Memory B cell (primary cell): ENCODE measurements at regions not wholly inside any gene's neighbourhood (a gene's known extent, or its start where the extent isn't known, plus 50 kb on each side); places are given as distances from the start of the nearest gene placed in this dataset.
"Not testable (repeated sequence)": the region's sequence is repeated elsewhere in the genome, so short reads cannot be mapped to it uniquely, and the experiment has no call there.

Experiments
- ATAC-seq: fragments of 150-1000 bp; cut with Tn5 transposase; 2 replicates; pipeline ENCODE4 v1.10.0; 2021; ENCODE audit warnings: low read depth, mild to moderate bottlenecking, moderate library complexity
- DNase-seq, 2 donors: peaks; one replicate each; pipeline ENCODE4 v3.0.0; 2022; ENCODE audit warnings: low spot score in 2 of 2
- H3K27ac Mint-ChIP-seq: one replicate; pipeline ENCODE4 v1.8.0; 2022; ENCODE audit warnings: mild to moderate bottlenecking, moderate library complexity, mixed read lengths
- H3K27me3 Mint-ChIP-seq: one replicate; pipeline ENCODE4 v1.8.0; 2022; ENCODE audit warnings: mixed read lengths
- H3K36me3 Mint-ChIP-seq: one replicate; pipeline ENCODE4 v1.8.0; 2022; ENCODE audit warnings: mild to moderate bottlenecking, mixed read lengths
- H3K4me1 Mint-ChIP-seq: one replicate; pipeline ENCODE4 v1.8.0; 2022; ENCODE audit warnings: mixed read lengths
- H3K4me3 Mint-ChIP-seq: one replicate; pipeline ENCODE4 v1.8.0; 2022; ENCODE audit warnings: mild to moderate bottlenecking, moderate library complexity, mixed read lengths
- H3K9me3 Mint-ChIP-seq: one replicate; pipeline ENCODE4 v1.8.0; 2022; ENCODE audit warnings: mixed read lengths

GRCh38 chr6:164741938-164742451 lies 567.4 kb downstream of the C6orf118 start:
- no peak for ATAC-seq
- H3K27ac Mint-ChIP-seq = no peak overlapping the region
- H3K4me1 Mint-ChIP-seq = no peaks in the 10 kb centered on the region
- DNase-seq = no peak
- H3K36me3 Mint-ChIP-seq = no peaks in the 10 kb centered on the region
- H3K9me3 Mint-ChIP-seq = peaks cover 8% of the 10 kb centered on the region
- no peaks in the 10 kb centered on the region for H3K27me3 Mint-ChIP-seq
- no peak overlapping the region for H3K4me3 Mint-ChIP-seq

DNA sequence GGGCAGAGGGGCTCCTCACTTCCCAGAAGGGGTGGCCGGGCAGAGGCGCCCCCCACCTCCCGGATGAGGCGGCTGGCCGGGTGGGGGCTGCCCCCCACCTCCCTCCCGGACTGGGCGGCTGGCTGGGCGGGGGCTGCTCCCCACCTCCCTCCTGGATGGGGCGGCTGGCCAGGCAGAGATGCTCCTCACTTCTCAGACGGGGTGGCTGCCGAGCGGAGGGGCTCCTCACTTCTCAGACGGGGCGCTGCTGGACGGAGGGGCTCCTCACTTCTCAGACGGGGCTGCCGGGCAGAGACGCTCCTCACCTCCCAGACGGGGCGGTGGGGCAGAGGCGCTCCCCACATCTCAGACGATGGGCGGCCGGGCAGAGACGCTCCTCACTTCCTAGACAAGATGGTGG lies 573.3 kb downstream of the C6orf118 start:
- DNase-seq, H3K9me3 Mint-ChIP-seq, ATAC-seq, H3K4me1 Mint-ChIP-seq, H3K4me3 Mint-ChIP-seq, H3K36me3 Mint-ChIP-seq, H3K27ac Mint-ChIP-seq, H3K27me3 Mint-ChIP-seq: not testable (repeated sequence)

DNA sequence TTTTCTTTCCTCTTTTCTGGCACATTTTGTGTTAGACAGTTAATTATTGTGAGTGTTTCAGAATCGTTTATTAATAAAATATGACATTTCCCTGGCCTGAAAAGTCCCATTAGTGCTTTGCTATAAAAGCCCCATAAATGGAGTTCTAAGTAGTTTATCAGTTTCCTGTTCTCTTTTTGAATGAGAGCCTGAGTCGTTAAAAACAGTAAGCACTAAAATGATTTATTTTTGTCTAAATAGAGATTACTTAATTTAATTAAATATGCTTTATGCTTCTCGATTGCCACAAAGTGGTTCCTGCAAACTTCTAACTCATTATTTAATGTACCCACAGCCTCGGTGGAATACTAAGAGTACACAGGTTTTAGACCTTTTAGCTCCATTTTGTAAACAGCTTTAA lies 577.9 kb downstream of the C6orf118 start:
- no peak overlapping the region for H3K4me3 Mint-ChIP-seq
- H3K36me3 Mint-ChIP-seq = no peaks in the 10 kb centered on the region
- H3K27me3 Mint-ChIP-seq = no peaks in the 10 kb centered on the region
- peaks cover 2% of the 10 kb centered on the region for H3K9me3 Mint-ChIP-seq
- H3K4me1 Mint-ChIP-seq = no peaks in the 10 kb centered on the region
- no peak for ATAC-seq
- H3K27ac Mint-ChIP-seq = no peak overlapping the region
- DNase-seq = no peak

DNA sequence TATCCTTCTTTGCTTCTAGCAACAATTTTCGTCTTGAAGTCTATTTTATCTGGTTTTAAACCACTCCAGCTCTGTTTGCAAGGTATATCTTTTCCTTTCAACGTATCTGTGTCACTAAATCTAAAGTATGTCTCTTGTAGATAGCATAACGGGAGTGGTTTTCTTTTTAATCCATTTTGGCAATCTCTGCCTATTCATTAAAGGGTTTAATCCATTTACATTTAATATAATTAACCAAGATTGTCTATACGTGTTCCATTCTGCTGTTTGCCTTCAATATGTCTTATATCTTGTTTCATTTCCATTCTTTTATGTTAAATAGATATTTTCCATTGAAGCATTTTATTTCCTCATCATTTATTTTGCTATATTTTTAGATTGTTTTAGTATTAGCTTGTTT lies 587.9 kb downstream of the C6orf118 start:
- Mint-ChIP-seq H3K36me3 (no peaks in the 10 kb centered on the region), H3K4me1 (no peaks in the 10 kb centered on the region), H3K4me3 (no peak overlapping the region), H3K27me3 (no peaks in the 10 kb centered on the region), H3K27ac (no peak overlapping the region), H3K9me3 (peaks cover 6% of the 10 kb centered on the region)
- ATAC-seq (no peak), DNase-seq (no peak)

DNA sequence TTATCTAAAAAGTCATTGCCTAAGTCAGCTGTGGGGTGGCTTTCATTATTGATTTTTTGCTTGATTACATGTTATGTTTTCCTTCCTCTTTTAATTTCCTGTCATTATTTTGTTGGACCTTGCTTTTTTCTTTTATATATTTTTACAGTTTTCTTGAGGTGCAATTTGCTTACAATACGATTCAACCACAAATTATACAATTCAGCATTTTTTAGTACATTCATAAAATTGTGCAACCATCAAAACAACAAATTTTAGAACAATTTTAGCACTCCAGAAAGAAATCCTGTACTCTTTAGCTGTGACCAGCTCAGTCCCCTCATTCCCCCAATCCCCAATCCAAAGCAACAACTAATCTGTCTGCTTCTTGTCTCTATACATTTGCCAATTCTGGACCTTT lies 608.9 kb downstream of the C6orf118 start:
- Mint-ChIP-seq H3K9me3 (peaks cover 5% of the 10 kb centered on the region), H3K4me3 (no peak overlapping the region), H3K27me3 (no peaks in the 10 kb centered on the region), H3K36me3 (no peaks in the 10 kb centered on the region), H3K27ac (no peak overlapping the region), H3K4me1 (no peaks in the 10 kb centered on the region)
- DNase-seq (no peak), ATAC-seq (no peak)

GRCh38 chr6:164695896-164696295 lies 613.5 kb downstream of the C6orf118 start:
- Mint-ChIP-seq H3K27ac (no peak overlapping the region), H3K27me3 (no peaks in the 10 kb centered on the region), H3K9me3 (peaks cover 3% of the 10 kb centered on the region), H3K4me3 (no peak overlapping the region), H3K4me1 (no peaks in the 10 kb centered on the region), H3K36me3 (no peaks in the 10 kb centered on the region)
- DNase-seq = no peak
- ATAC-seq = no peak

- Mint-ChIP-seq H3K9me3 (peaks cover 2% of the 10 kb centered on the region), H3K4me3 (no peak overlapping the region), H3K27me3 (no peaks in the 10 kb centered on the region), H3K27ac (no peak overlapping the region), H3K36me3 (no peaks in the 10 kb centered on the region), H3K4me1 (no peaks in the 10 kb centered on the region)
- ATAC-seq (no peak), DNase-seq (no peak)
Measured at GRCh38 chr6:164694386-164694785, 615.0 kb downstream of the C6orf118 start.

GRCh38 chr6:164693944-164694343 lies 615.5 kb downstream of the C6orf118 start:
- Mint-ChIP-seq H3K27ac (no peak overlapping the region), H3K9me3 (peaks cover 1% of the 10 kb centered on the region), H3K4me1 (no peaks in the 10 kb centered on the region), H3K36me3 (no peaks in the 10 kb centered on the region), H3K4me3 (no peak overlapping the region), H3K27me3 (no peaks in the 10 kb centered on the region)
- no peak for DNase-seq
- no peak for ATAC-seq

GRCh38 chr6:164692772-164693510 lies 616.5 kb downstream of the C6orf118 start:
- no peak for ATAC-seq
- no peak for DNase-seq
- Mint-ChIP-seq H3K9me3 (no peaks in the 10 kb centered on the region), H3K27me3 (no peaks in the 10 kb centered on the region), H3K4me3 (no peak overlapping the region), H3K27ac (no peak overlapping the region), H3K36me3 (no peaks in the 10 kb centered on the region), H3K4me1 (no peaks in the 10 kb centered on the region)

GRCh38 chr6:164690702-164691500 lies 618.5 kb downstream of the C6orf118 start:
- peaks cover 2% of the 10 kb centered on the region for H3K9me3 Mint-ChIP-seq
- DNase-seq = no peak
- H3K27me3 Mint-ChIP-seq = no peaks in the 10 kb centered on the region
- H3K4me3 Mint-ChIP-seq = no peak overlapping the region
- H3K27ac Mint-ChIP-seq = no peak overlapping the region
- no peaks in the 10 kb centered on the region for H3K36me3 Mint-ChIP-seq
- ATAC-seq = no peak
- H3K4me1 Mint-ChIP-seq = no peaks in the 10 kb centered on the region

DNA sequence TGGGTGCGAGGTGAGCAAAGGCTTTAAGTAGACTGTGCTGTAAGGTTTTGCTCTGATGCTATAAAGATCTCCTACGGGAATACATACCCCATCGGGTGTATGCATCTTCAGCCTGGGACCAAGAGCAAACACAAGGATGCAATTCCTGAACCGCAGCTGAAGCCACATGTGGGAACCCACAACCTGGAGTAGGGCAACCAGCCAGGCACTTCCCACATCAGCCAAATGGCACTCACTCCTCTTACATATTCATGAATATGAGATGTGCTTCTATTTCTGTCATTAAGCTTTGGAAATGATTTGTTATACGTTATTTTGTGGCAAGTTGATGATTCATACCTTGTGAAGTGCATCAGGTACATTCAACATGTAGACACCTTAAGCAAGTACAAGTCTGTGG lies 619.2 kb downstream of the C6orf118 start:
- ATAC-seq (no peak), DNase-seq (no peak)
- H3K4me1 Mint-ChIP-seq = no peaks in the 10 kb centered on the region
- no peaks in the 10 kb centered on the region for H3K36me3 Mint-ChIP-seq
- H3K27ac Mint-ChIP-seq = no peak overlapping the region
- H3K27me3 Mint-ChIP-seq = no peaks in the 10 kb centered on the region
- H3K9me3 Mint-ChIP-seq = peaks cover 2% of the 10 kb centered on the region
- H3K4me3 Mint-ChIP-seq = no peak overlapping the region

- Mint-ChIP-seq H3K4me3 (no peak overlapping the region), H3K36me3 (no peaks in the 10 kb centered on the region), H3K4me1 (no peaks in the 10 kb centered on the region), H3K27ac (no peak overlapping the region), H3K27me3 (no peaks in the 10 kb centered on the region), H3K9me3 (peaks cover 5% of the 10 kb centered on the region)
- no peak for ATAC-seq
- no peak for DNase-seq
Measured at GRCh38 chr6:164665328-164665727, 644.1 kb downstream of the C6orf118 start.

- no peaks in the 10 kb centered on the region for H3K36me3 Mint-ChIP-seq
- H3K9me3 Mint-ChIP-seq = peaks cover 5% of the 10 kb centered on the region
- no peak overlapping the region for H3K4me3 Mint-ChIP-seq
- DNase-seq (no peak), ATAC-seq (no peak)
- no peaks in the 10 kb centered on the region for H3K27me3 Mint-ChIP-seq
- H3K27ac Mint-ChIP-seq = no peak overlapping the region
- H3K4me1 Mint-ChIP-seq = no peaks in the 10 kb centered on the region
Measured at GRCh38 chr6:164663634-164664033, 645.8 kb downstream of the C6orf118 start.

GRCh38 chr6:164661716-164662115 lies 647.7 kb downstream of the C6orf118 start:
- Mint-ChIP-seq H3K4me3 (no peak overlapping the region), H3K4me1 (no peaks in the 10 kb centered on the region), H3K27ac (no peak overlapping the region), H3K9me3 (peaks cover 5% of the 10 kb centered on the region), H3K27me3 (no peaks in the 10 kb centered on the region), H3K36me3 (no peaks in the 10 kb centered on the region)
- no peak for DNase-seq
- ATAC-seq = no peak
